ENCODE measurements at regions not wholly inside any gene's neighbourhood (a gene's known extent, or its start where the extent isn't known, plus 50 kb on each side); places are given as distances from the start of the nearest gene placed in this dataset.

- H3K4me3 ChIP-seq (ENCODE audit: low read depth, low read length, poor library complexity, severe bottlenecking) = no peak overlapping the region
- no peaks in the 10 kb centered on the region for H3K4me1 ChIP-seq (ENCODE audit: insufficient read depth, low read length, poor library complexity, severe bottlenecking)
- H3K9me3 ChIP-seq (ENCODE audit: low read depth, low read length, poor library complexity, severe bottlenecking) = no peaks in the 10 kb centered on the region
- DNase-seq (ENCODE audit: low spot score) = no peak
- no peaks in the 10 kb centered on the region for H3K36me3 ChIP-seq (ENCODE audit: insufficient read depth, low read length, poor library complexity, severe bottlenecking)
- no peak for TF ChIP-seq CTCF (conservative IDR thresholded peaks at IDR 0.05; ENCODE audit: low read depth, low read length)
- BruUV-seq (replicated peaks) = no TSS peak
- CTCF ChIA-PET = no interaction called here
- no peaks in the 10 kb centered on the region for H3K27me3 ChIP-seq (replicated peaks; ENCODE audit: insufficient read depth, low read depth, low read length, poor library complexity)
- no peak overlapping the region for H3K27ac ChIP-seq (ENCODE audit: low read depth, low read length, poor library complexity, severe bottlenecking)
- intact Hi-C loops (cut with micrococcal nuclease; ENCODE audit: unreplicated experiment) = no loop called here
- POLR2A ChIA-PET (ENCODE audit: low non-redundant PET) = no interaction called here
Observed at GRCh38 chr4:100826067-100826466, 308.2 kb upstream of the EMCN start.

- intact Hi-C loops (cut with micrococcal nuclease; ENCODE audit: unreplicated experiment) = no loop called here
- Histone ChIP-seq H3K27me3 (replicated peaks; ENCODE audit: insufficient read depth, low read depth, low read length, poor library complexity) (no peaks in the 10 kb centered on the region), H3K27ac (ENCODE audit: low read depth, low read length, poor library complexity, severe bottlenecking) (no peak overlapping the region), H3K36me3 (ENCODE audit: insufficient read depth, low read length, poor library complexity, severe bottlenecking) (no peaks in the 10 kb centered on the region), H3K4me1 (ENCODE audit: insufficient read depth, low read length, poor library complexity, severe bottlenecking) (no peaks in the 10 kb centered on the region), H3K4me3 (ENCODE audit: low read depth, low read length, poor library complexity, severe bottlenecking) (no peak overlapping the region), H3K9me3 (ENCODE audit: low read depth, low read length, poor library complexity, severe bottlenecking) (no peaks in the 10 kb centered on the region)
- BruUV-seq (replicated peaks) = no TSS peak
- ChIA-PET POLR2A (ENCODE audit: low non-redundant PET) (no interaction called here), CTCF (no interaction called here)
- DNase-seq (ENCODE audit: low spot score) = no peak
- TF ChIP-seq EZH2 (IDR thresholded peaks at IDR 0.05; ENCODE audit: borderline replicate concordance, low read depth, low read length, poor library complexity, severe bottlenecking) (no peak), CTCF (conservative IDR thresholded peaks at IDR 0.05; ENCODE audit: low read depth, low read length) (no peak)
Observed at GRCh38 chr4:100823993-100824323, 306.1 kb upstream of the EMCN start.

GRCh38 chr4:100823066-100823992, 305.5 kb upstream of the EMCN start:
- Histone ChIP-seq H3K36me3 (ENCODE audit: insufficient read depth, low read length, poor library complexity, severe bottlenecking) (no peaks in the 10 kb centered on the region), H3K4me3 (ENCODE audit: low read depth, low read length, poor library complexity, severe bottlenecking) (no peak overlapping the region), H3K4me1 (ENCODE audit: insufficient read depth, low read length, poor library complexity, severe bottlenecking) (no peaks in the 10 kb centered on the region), H3K9me3 (ENCODE audit: low read depth, low read length, poor library complexity, severe bottlenecking) (no peaks in the 10 kb centered on the region), H3K27me3 (replicated peaks; ENCODE audit: insufficient read depth, low read depth, low read length, poor library complexity) (no peaks in the 10 kb centered on the region), H3K27ac (ENCODE audit: low read depth, low read length, poor library complexity, severe bottlenecking) (no peak overlapping the region)
- POLR2A ChIA-PET (ENCODE audit: low non-redundant PET) = no interaction called here
- no peak for DNase-seq (ENCODE audit: low spot score)
- TF ChIP-seq EZH2 (IDR thresholded peaks at IDR 0.05; ENCODE audit: borderline replicate concordance, low read depth, low read length, poor library complexity, severe bottlenecking) = no peak
- intact Hi-C loops (cut with micrococcal nuclease; ENCODE audit: unreplicated experiment) = no loop called here
- CTCF ChIA-PET = no interaction called here
- no TSS peak for BruUV-seq (replicated peaks)

GRCh38 chr4:100820249-100820648, 302.4 kb upstream of the EMCN start:
- no peak for TF ChIP-seq EZH2 (IDR thresholded peaks at IDR 0.05; ENCODE audit: borderline replicate concordance, low read depth, low read length, poor library complexity, severe bottlenecking)
- TF ChIP-seq CTCF (conservative IDR thresholded peaks at IDR 0.05; ENCODE audit: low read depth, low read length) = no peak
- Histone ChIP-seq H3K27ac (ENCODE audit: low read depth, low read length, poor library complexity, severe bottlenecking) (no peak overlapping the region), H3K4me1 (ENCODE audit: insufficient read depth, low read length, poor library complexity, severe bottlenecking) (no peaks in the 10 kb centered on the region), H3K9me3 (ENCODE audit: low read depth, low read length, poor library complexity, severe bottlenecking) (no peaks in the 10 kb centered on the region), H3K36me3 (ENCODE audit: insufficient read depth, low read length, poor library complexity, severe bottlenecking) (no peaks in the 10 kb centered on the region), H3K27me3 (replicated peaks; ENCODE audit: insufficient read depth, low read depth, low read length, poor library complexity) (no peaks in the 10 kb centered on the region), H3K4me3 (ENCODE audit: low read depth, low read length, poor library complexity, severe bottlenecking) (no peak overlapping the region)
- ChIA-PET POLR2A (ENCODE audit: low non-redundant PET) (no interaction called here), CTCF (no interaction called here)
- no peak for DNase-seq (ENCODE audit: low spot score)
- intact Hi-C loops (cut with micrococcal nuclease; ENCODE audit: unreplicated experiment) = no loop called here
- no TSS peak for BruUV-seq (replicated peaks)
